ENCODE measurements at regions not wholly inside any gene's neighbourhood (a gene's known extent, or its start where the extent isn't known, plus 50 kb on each side); places are given as distances from the start of the nearest gene placed in this dataset.

GRCh38 chr1:58900396-58900795 is 116.5 kb upstream of the JUN start:
- Histone ChIP-seq H3K4me2 (ENCODE audit: insufficient read depth in 1 of 2, low read depth in 2 of 2, low read length in 2 of 2) (no peak overlapping the region), H3K14ac (ENCODE audit: insufficient read length) (no peak overlapping the region), H4K91ac (replicated peaks; ENCODE audit: insufficient read length, low read length) (no peak overlapping the region), H3K79me2 (ENCODE audit: control insufficient read depth in 1 of 2, insufficient read depth in 2 of 2, low read length in 2 of 2) (no peaks in the 10 kb centered on the region), H3K56ac (replicated peaks; ENCODE audit: insufficient read length, low read depth, low read length) (no peak overlapping the region), H4K20me1 (replicated peaks in 1 of 2; ENCODE audit: control insufficient read depth in 1 of 2, insufficient read depth in 2 of 2, low read length in 2 of 2) (no peaks in the 10 kb centered on the region), H3K4me3 (ENCODE audit: extremely low read depth in 1 of 4, insufficient read depth in 2 of 4, low read depth in 3 of 4, low read length in 4 of 4) (no peak overlapping the region), H3K27me3 (replicated peaks in 1 of 4; ENCODE audit: control insufficient read depth in 3 of 4, extremely low read depth in 1 of 4, insufficient read depth in 3 of 4, low read length in 3 of 4) (peaks cover 0 to 4% (median 0%) of the 10 kb centered on the region in 4 experiments; a peak in 2 of 7 replicates), H2BK12ac (ENCODE audit: low read depth, low read length) (no peak overlapping the region), H3K4me1 (replicated peaks in 1 of 4; ENCODE audit: control insufficient read depth in 3 of 4, insufficient read depth in 4 of 4, low read length in 3 of 4) (peaks cover 0 to 9% (median 3%) of the 10 kb centered on the region in 4 experiments; a peak in 3 of 7 replicates), H3K23me2 (ENCODE audit: low read depth, low read length) (peaks cover 2% of the 10 kb centered on the region; the same call in 1 of the 2 replicates), H3K4ac (replicated peaks; ENCODE audit: insufficient read length, low read depth, low read length) (no peak overlapping the region), H2BK5ac (ENCODE audit: low read depth, low read length) (no peak overlapping the region), H3K9ac (replicated peaks in 1 of 4; ENCODE audit: extremely low read depth in 1 of 4, low read depth in 3 of 4, low read length in 3 of 4) (no peak overlapping the region), H4K5ac (ENCODE audit: insufficient read length, low read depth, low read length) (no peak overlapping the region), H2BK120ac (replicated peaks; ENCODE audit: low read depth, low read length) (no peak overlapping the region), H2BK15ac (ENCODE audit: low read length) (no peak overlapping the region), H2BK20ac (ENCODE audit: low read length) (no peak overlapping the region), H2AK5ac (ENCODE audit: low read depth, low read length) (no peak overlapping the region), H4K8ac (ENCODE audit: extremely low read depth, insufficient read depth, low read length) (no peak overlapping the region), H2AFZ (ENCODE audit: low read length) (no peak overlapping the region), H3K36me3 (ENCODE audit: control insufficient read depth in 2 of 4, insufficient read depth in 4 of 4, low read length in 3 of 4) (no peaks in the 10 kb centered on the region), H3K18ac (ENCODE audit: extremely low read depth, low read length) (no peak overlapping the region), H3K9me3 (ENCODE audit: insufficient read depth in 2 of 2, low read depth in 1 of 2, low read length in 1 of 2) (no peaks in the 10 kb centered on the region), H3K79me1 (ENCODE audit: low read depth, low read length) (no peaks in the 10 kb centered on the region), H3K27ac (ENCODE audit: low read depth, low read length) (no peak overlapping the region), H3K23ac (ENCODE audit: insufficient read length) (no peak overlapping the region)
- ChIA-PET POLR2A (ENCODE audit: partially characterized antibody) (no interaction called here), CTCF (ENCODE audit: partially characterized antibody) (interaction anchor here (0.5 to 3.1 kb wide), 2 partner anchors 10 to 80 kb away, joined by 3 to 21 read pairs; no protein-coding TSS in a partner anchor)
- WGBS, 2 experiments (ENCODE audit: extremely low coverage in 1 of 2, insufficient coverage in 1 of 2, insufficient read length in 1 of 2, insufficient replicate concordance in 2 of 2, low coverage in 1 of 2, low lambda C conversion rate in 2 of 2, missing lambda C conversion rate in 1 of 2) = 64% methylated on average over 3 of the region's 3 CpGs; no CpG with 5 or more reads in 1 of the 2 experiments
- no peak for DNase-seq (ENCODE audit: low read depth in 1 of 2, low spot score in 2 of 2)
- FAIRE-seq = no peak
- TF ChIP-seq RNF2 (IDR thresholded peaks at IDR 0.05; ENCODE audit: borderline replicate concordance, low read depth, low read length, missing control alignments, poor library complexity, severe bottlenecking) (no peak), RXRA (IDR thresholded peaks at IDR 0.05; ENCODE audit: insufficient read depth, low read depth, low read length) (no peak), HDAC6 (IDR thresholded peaks at IDR 0.05; ENCODE audit: low read depth, low read length) (no peak), CTCF (IDR thresholded peaks at IDR 0.05; ENCODE audit: control extremely low read depth in 1 of 3, insufficient read depth in 1 of 3, low read depth in 1 of 3, low read length in 3 of 3) (no peak), BACH1 (IDR thresholded peaks at IDR 0.05; ENCODE audit: low read length) (no peak), TBP (IDR thresholded peaks at IDR 0.05; ENCODE audit: low read depth, low read length) (no peak), GABPA (IDR thresholded peaks at IDR 0.05; ENCODE audit: borderline replicate concordance, insufficient read depth, low read length) (no peak), TCF12 (IDR thresholded peaks at IDR 0.05; ENCODE audit: low read depth, low read length) (no peak), RFX5 (IDR thresholded peaks at IDR 0.05; ENCODE audit: borderline replicate concordance, low read depth, low read length) (no peak), TEAD4 (IDR thresholded peaks at IDR 0.05; ENCODE audit: low read depth, low read length) (no peak), POU5F1 (IDR thresholded peaks at IDR 0.05; ENCODE audit: low read depth, low read length) (no peak), POLR2A (IDR thresholded peaks at IDR 0.05; ENCODE audit: control extremely low read depth in 1 of 2, low read depth in 2 of 2, low read length in 2 of 2) (no peak), FOSL1 (IDR thresholded peaks at IDR 0.05; ENCODE audit: insufficient read depth, low read depth, low read length) (no peak)

All from H1 (cell line).